ENCODE measurements at regions not wholly inside any gene's neighbourhood (a gene's known extent, or its start where the extent isn't known, plus 50 kb on each side); places are given as distances from the start of the nearest gene placed in this dataset.

DNA sequence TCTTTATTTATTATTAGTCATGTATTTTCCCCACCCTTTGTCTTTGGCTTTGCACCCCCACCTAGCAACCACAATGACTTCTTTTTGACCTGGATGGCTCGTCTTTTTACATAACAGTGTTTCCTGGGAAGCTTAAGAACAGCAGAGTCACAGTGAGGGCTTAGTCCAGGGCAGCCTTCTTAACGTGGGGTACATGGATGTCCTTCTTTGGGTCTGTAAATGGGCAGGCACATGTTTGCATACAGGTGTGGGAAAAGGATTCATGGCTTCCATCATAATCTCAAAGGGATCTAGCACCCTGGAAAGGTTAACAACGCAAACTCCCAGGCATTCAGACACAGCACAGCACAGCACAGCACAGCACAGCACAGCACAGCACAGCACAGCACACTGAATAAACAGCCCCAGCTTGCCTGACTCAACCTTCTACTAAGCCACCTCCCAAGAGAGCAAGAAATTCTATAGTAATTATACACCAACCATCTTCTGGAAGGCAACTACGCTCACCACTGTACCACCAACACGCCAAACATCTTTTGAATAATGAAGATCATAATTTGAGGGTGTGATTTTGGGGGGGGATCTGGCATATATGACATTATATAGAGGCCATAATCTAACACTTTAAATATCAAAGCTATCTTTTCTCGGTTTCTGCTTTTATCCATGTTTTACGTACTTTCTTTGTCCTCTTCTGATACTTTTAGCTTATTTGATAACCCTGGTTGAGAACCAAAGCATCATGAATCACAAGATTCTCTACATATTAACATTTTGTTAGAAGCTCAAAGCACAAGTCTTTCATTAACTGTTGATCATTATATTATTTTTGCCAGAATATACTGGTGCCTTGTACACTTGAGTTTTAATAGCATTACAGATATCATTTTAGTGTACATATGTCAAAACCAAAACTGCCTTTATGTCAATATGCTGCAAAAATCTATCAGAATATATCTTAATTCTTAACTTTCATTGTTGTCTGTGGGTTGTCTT is 177.2 kb upstream of the KLF14 start:
- no peak for DNase-seq (ENCODE audit: low read depth, low spot score)

DNA sequence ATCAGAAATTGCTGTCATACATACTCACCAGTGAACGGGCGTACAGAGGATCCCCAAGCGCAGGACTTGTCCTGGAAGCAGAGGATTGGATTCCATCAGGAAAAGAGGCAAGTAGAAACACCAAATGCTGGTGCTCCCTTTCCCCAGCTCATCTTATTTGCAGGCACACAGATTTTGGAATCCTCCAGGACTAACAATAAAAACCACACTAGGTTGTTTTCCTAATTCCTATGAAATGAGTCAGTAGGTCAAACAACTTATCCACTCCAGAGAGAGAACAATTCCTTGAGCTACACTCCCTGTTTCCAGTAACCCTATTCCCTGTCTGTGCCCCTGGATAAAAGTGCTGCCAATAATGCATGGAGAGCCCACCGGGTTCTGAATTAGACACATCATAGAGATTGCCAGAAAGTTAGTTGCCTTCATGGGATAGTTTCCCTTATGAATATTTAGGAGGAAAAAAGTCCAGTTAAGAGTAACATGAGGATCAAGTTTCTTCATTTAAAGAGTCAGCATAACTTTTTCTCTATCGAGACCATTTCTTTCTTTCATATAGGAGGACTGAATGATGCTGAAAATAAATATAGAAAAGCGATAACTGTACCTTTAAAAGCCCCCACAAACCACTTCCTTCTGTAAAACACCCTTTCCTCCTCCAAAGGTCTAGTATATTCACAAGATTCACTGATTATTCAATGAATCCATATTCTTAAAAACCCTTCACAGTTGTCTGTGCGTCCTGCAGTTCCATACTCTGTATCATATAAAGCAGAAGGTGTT is 178.3 kb upstream of the KLF14 start:
- no peak for DNase-seq (ENCODE audit: low read depth, low spot score)

DNA sequence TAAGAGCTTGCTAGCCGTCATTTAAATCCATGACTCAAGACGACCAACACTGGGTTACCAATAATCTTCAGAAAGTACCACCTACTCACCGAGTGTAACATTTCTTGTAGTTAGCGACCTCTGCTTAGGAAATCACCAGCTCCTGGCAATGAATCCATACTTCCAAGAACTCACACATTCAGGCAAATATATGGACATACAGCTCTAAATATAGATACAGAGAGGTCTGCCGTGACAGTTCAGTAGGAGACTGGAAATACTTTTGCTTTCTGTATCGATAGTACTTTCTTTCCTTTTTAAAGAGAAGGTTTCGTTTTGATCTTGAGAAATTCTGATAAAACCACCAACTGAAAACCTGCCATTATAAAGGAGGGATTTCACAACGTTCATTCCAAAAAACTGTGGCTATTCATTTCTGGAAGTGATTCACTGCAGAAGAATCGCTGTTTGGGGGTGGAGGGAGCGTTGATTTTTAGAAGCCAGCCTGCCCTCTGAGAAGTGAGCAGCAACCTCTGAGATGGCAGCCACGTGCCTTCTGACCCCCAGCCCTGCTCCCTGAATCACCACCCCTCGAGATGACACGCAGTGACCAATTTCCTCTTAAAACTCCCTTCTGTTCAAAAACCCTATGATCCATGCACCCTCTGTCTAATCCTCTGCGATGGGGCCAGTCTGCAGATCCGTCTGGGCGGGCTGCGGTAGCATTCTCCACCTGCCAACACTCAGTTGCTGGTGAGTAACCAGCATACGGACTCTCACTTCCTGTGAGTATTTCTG is 179.0 kb upstream of the KLF14 start:
- DNase-seq (ENCODE audit: low read depth, low spot score): no peak

DNA sequence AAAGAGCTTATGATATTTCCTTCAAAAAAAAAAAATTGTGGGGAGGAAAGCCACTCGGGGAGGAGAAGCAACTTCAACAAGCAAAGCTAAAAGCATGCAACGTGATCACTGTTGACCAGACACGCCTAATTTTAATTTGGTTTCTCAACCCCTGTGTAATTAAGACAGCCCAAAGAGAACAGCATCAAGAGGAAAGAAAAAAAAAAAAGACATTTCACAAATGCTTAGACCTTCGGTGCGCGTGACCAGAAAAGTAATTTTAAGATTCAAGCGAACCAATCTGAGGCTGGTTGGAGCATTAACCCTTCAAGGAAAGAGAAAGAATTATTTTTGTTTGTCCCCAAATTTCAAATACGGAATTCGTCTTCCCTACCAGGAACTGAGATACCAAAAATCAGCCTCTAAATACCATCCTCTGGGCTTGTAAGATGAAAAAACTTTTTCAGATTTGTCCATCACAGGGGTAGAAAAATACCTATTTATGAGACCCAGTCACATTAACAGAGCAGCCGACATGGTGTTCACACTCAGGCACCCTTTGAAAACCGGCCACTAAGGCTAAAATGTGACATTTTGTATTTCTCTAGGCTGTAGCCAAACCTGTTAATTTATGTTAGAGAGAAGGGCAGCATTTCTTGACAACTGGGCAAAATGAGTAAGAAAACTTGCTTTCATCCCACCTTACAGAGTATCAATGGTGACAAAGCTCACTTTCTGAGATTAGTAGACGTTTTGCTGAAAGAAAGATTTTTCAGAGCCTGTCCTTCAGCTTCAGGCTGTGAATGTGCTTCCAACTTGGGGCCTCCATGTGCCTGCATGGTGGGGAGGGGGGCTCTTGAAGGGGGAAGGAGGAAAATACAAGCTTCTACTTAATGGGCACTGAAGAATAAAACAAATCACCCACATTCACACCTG is 179.9 kb upstream of the KLF14 start:
- DNase-seq (ENCODE audit: low read depth, low spot score): no peak

DNA sequence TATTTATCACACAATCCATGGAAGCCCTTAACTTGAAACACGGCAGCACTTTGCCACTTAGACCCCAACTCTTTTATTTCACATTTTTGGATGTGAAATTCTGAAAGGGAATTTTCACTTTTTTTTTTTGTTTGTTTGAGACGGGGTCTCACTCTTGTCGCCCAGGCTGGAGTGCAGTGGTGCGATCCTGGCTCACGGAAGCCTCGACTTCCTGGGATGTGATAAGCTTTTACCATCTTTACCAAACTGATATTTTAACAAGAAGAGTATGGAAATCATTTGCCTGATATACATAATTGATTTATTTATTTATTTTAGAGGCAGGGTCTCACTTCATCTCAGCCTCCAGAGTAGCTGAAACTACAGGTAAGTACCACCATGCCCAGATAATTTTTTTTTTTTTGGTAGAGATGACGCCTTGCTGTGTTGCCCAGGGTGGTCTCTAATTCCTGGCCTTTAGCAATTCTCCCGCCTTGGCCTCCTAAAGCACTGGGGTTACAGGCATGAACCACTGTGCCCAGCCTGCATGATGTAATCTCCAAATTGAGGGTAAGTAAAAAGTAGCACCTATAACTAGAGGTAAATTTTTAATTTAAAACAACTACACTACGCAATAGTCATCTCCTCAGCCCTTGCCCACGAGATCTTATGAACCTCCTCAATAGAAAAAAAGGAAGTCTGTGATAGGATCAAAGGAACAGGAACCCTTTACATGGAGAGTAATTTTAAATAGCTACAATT is 180.7 kb upstream of the KLF14 start:
- DNase-seq (ENCODE audit: low read depth, low spot score): no peak

DNA sequence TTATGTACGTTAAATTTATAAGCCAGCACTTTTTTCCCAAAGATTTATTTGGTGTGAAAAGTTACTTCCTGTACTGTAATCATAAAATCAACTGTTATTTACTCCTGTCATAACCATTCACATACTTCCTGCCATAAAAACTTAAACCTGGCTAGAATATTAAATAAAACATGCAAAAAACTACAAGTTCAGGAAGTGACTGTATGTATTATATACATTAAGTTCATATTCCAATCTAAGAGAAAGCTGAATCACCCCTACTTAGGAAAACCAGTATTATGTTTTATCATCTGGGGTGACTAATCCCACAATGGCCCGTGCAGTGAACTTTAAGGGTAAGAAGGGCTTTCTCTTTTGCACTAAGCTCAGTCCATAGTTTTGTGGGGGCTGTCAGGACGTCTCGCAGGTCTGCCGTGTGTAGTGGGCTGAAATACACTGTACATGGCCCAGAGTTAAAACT is 183.7 kb upstream of the KLF14 start:
- DNase-seq (ENCODE audit: low read depth, low spot score): no peak

DNA sequence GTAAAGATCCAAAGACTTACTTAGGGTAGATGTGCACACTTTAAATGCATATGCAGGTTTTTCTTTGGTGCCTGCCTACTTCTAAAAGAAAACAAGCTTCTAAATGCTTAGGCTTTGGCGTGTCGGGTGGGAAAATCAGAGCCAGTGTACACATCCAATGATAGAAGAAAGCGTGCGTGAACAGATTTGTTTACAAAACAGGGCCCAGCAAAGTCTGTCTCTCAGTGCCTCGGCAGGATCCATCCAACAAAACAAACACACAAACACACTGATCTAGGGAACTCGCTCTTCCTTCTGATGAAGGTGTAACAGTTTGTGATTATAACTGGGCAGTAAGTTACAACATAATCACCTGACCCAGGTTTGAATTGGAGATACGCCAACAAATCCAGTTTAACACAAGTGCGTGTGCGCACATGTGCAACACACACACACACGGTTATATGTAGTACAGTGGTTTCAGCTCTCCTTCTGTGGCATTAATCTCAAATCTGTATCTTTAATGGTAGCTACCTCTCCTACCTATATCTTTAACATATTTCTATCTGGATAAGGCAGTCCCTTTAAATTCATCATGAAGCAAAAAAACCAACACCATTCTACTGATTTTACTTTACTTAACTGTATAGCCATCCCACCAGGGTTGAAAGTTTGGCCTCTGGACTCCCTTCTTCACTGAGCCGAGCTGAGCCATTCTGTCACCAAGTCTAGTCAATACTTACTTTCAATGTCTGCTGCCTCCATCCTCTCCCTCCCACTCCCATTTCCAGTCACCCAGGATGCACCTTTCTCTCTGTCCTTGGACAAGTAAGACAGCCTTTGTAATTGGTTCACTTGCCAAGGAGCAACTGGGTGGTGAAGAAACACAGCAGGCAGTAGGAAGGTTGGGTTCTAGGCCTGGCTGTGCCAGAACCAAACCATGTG is 184.4 kb upstream of the KLF14 start:
- no peak for DNase-seq (ENCODE audit: low read depth, low spot score)

GRCh38 chr7:130919316-130920103 is 185.5 kb upstream of the KLF14 start:
- no peak for DNase-seq (ENCODE audit: low read depth, low spot score)

GRCh38 chr7:130920122-130920521 is 186.1 kb upstream of the KLF14 start:
- no peak for DNase-seq (ENCODE audit: low read depth, low spot score)

DNA sequence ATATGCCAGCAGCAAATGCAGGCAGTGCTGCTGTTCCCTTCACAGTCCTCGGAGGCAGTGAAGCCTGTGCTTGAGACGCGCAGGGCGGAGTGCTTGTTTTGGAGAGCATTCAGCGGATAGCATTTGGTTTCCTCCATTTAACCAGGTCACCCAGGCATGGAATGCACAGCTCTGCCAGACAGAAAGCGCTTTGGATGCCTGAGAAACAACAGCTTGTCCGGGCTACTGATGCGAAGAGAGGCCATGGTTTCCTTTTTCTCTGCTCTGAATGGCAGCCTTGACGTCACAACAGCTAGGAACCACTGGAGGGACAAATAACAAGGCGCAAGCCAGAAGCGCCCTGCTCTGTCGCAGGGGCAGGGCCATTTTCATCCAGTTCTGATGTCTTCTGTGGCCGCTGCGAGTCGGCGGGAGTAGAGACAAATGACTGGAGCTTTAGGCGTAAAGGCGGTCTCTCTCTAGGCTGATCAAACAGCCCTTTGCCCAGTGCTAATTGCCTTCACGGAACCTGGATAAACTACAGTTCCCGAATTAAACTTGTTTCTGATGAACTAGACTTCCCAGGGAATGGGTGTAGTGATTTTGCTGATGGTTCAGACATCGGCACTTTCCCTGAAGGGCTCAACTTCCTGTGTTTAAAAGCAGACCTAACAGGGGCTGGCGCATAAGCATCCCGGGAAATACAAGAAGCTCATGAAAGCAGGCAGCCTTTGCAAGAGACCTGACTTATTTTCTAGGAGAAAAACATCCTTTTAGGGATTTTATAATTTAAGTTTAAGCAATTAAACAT is 187.6 kb upstream of the KLF14 start:
- peak; percentile 58 for DNase-seq (ENCODE audit: low read depth, low spot score)

GRCh38 chr7:130922206-130923112 is 188.5 kb upstream of the KLF14 start:
- DNase-seq (ENCODE audit: low read depth, low spot score): no peak

GRCh38 chr7:130923365-130923764 is 189.4 kb upstream of the KLF14 start:
- DNase-seq (ENCODE audit: low read depth, low spot score): no peak

DNA sequence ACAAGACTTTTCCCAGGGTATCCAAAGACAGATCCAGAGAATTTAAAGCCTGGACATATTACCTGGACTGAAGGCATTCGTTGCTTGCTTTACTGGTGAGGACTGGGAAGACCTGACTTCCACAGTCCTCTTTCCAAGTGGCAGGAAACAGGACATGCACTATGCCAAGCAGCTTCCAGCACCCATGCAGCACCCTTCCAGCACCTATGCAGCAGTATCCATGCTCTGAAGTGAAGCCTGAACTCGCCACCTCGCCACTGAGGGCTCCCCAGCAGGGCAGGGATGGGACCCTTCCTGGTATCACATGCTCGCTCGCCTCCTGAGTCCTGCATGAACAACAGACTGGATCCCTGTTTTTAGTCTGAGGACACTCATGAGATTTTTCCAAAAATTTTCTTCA is 189.9 kb upstream of the KLF14 start:
- no peak for DNase-seq (ENCODE audit: low read depth, low spot score)

DNA sequence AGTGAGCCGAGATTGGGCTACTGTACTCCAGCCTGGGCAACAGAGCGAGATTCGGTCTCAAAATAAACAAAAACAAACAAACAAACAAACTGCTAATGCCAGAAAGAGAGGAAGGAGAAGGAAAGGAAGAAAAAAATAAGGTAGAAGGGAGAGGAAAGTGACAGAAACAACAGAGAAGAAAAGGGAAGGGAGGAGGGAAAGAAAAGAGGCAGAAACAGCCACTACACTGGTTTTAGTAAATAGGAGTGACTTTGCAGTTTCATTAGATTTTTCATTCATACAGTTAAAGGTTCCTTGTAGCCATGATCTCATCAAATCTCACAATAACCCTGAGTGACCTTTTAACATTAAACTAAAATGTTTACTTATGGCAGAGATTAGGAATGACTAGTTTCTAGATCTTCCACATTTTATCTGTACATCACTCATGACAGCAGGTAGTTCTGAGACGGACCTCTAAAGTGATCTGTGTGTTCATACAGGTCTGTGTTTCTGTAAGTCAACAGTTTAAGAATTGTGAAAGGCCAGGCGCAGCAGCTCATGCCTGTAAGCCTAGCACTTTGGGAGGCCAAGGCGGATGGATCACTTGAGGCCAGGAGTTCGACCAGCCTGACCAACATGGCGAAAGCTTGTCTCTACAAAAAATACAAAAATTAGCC is 191.3 kb upstream of the KLF14 start:
- no peak for DNase-seq (ENCODE audit: low read depth, low spot score)

GRCh38 chr7:130926001-130926691 is 192.1 kb upstream of the KLF14 start:
- DNase-seq (ENCODE audit: low read depth, low spot score): no peak

All from ELF-1 (cell line).